ENCODE measurements at regions not wholly inside any gene's neighbourhood (a gene's known extent, or its start where the extent isn't known, plus 50 kb on each side); places are given as distances from the start of the nearest gene placed in this dataset.
A peak's percentile ranks its signal among the peaks of the same experiment; 100 is the strongest.
"Not testable (repeated sequence)": the region's sequence is repeated elsewhere in the genome, so short reads cannot be mapped to it uniquely, and the experiment has no call there.

GRCh38 chr9:67708109-67708508, 150.6 kb upstream of the ANKRD20A1 start:
- DNase-seq (ENCODE audit: low read depth in 2 of 2, low spot score in 1 of 2): not testable (repeated sequence)

DNA sequence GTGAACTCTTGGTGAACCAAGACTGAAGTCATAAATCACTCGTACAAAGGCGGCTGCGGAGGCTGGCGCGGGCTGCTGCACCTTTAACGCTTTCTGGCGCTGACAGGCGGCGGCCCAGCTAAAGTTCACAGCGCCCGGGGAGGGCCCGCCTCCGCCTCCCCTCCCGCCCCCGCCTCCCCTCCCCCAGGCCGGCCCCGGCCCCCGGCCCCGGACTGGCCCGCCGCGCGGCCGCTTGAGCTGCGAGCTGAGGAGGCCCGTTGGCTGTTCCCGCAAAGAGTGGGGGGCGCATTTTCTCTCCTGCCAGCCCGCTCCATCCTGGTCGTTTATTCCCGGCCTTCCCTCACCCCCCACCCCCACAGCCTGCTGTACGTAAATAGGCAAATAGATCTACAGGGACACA, 147.3 kb upstream of the ANKRD20A1 start:
- DNase-seq (ENCODE audit: low read depth in 2 of 2, low spot score in 1 of 2): not testable (repeated sequence)

DNA sequence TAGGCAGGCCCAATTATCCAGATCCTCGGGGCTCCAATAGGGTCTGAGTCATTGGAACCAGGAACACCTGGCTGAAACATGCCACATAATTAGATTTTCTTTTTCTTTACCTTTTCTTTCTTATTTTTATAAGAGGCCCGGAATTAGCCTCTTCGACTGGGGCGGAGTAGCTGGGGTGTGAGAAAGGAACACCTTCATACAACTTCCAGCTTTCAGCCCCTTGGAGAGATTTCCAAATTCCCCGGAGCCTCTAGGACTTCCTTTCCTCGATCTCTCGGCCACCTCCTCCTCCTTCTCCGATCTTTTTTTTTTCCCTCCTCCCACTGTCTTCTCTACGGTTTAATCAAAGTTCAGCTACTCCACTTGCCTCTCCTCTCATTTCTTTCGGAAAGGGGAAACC, 146.8 kb upstream of the ANKRD20A1 start:
- DNase-seq (ENCODE audit: low read depth in 2 of 2, low spot score in 1 of 2): not testable (repeated sequence)

DNA sequence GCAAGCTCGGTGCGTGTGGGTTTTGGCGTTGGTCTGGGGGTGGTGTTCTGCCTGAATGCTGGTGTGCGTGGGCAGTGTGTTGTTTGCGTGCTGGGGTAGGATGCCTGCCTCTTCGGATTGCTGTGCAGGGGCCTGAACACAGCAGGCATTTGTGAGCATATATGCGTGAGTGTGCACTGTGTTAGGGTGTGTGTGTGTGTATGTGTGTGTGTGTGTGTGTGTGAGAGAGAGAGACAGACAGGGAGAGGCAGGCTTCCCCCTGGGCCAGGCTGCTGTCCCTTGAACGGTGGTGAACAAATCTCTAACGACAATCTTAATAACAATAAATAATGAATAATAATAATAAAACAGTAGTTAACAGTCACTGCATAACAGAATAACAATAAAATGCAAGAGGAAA, 145.8 kb upstream of the ANKRD20A1 start:
- not testable (repeated sequence) for DNase-seq (ENCODE audit: low read depth in 2 of 2, low spot score in 1 of 2)

DNA sequence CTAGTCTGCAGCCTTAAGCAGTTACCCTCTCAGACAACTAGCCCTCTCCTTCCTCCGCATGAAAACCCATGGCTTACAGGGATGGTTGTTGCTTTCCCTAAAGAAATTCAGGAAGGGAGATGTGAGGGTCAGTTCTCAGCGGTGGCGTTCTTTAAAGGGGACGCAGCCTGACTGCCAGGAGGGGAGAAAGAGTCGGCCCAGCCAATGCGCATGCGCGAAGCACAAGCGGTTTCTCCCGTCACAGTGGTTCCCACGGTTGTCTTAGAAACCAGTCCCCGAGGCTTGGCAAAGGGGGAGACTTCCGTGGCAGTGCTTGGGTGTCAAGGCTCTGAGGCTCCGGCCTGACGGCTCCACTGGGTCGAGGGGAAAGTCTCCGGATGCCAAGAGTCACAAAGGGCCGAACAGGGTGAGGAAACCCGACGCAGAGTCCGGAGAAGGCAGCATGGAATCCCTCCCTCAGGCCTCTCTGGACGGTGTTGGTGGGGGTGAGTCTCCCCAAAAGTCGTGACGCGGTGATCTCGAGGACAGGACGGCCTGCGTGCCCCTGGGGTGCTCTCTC, 140.8 kb upstream of the ANKRD20A1 start:
- DNase-seq (ENCODE audit: low read depth in 2 of 2, low spot score in 1 of 2): peak in 1 of 2 donors; percentile 34

DNA sequence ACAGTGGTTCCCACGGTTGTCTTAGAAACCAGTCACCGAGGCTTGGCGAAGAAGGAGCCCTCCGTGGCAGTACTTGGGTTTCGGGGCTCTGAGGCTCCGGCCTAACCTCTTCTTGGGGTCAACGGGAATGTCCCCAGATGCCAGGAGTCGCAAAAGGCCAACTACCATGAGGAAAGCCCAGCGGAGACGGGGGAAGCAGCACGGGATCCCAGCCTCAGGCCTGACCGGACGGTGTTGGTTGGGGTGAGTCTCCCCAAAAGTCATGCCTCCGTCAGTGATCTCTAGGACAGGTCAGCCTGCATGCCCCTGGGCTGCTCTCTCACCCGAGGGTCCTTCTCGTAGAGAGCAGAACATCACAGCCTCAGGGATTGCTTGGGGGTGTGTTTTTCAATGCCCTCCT, 138.2 kb upstream of the ANKRD20A1 start:
- not testable (repeated sequence) for DNase-seq (ENCODE audit: low read depth in 2 of 2, low spot score in 1 of 2)

DNA sequence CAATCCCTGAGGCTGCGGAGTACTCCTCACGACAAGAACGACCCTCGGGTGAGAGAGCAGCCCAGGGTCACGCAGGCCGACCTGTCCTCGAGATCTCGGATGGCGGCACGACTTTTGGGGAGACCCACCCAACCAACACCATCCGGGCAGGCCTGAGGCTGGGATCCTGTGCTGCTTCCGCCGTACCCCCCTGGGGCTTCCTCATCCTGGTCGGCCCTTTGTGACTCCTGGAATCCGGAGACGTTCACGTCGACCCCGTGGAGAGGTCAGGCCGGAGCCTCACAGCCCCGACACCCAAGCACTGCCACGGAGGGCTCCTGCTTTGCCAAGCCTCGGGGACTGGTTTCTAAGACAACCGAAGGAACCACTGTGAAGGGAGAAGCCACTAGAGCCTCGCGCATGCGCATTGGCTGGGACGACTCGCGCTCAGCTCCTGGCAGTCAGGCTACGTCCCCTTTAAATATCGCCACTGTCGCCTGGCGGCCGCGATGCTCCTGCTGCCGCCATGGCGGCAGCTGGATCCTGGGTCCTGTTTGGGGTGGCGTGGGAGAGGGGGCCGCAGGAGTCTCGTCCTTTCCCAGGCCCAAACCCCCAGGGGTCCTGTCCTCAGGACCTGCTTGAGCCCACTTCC, 136.2 kb upstream of the ANKRD20A1 start:
- not testable (repeated sequence) for DNase-seq (ENCODE audit: low read depth in 2 of 2, low spot score in 1 of 2)

GRCh38 chr9:67723185-67723584, 135.5 kb upstream of the ANKRD20A1 start:
- not testable (repeated sequence) for DNase-seq (ENCODE audit: low read depth in 2 of 2, low spot score in 1 of 2)

- not testable (repeated sequence) for DNase-seq (ENCODE audit: low read depth in 2 of 2, low spot score in 1 of 2)
Observed at GRCh38 chr9:67724885-67725284, 133.8 kb upstream of the ANKRD20A1 start.

- peak in 1 of 2 donors; percentile 1 for DNase-seq (ENCODE audit: low read depth in 2 of 2, low spot score in 1 of 2)
Observed at GRCh38 chr9:67726213-67726988, 132.3 kb upstream of the ANKRD20A1 start.

DNA sequence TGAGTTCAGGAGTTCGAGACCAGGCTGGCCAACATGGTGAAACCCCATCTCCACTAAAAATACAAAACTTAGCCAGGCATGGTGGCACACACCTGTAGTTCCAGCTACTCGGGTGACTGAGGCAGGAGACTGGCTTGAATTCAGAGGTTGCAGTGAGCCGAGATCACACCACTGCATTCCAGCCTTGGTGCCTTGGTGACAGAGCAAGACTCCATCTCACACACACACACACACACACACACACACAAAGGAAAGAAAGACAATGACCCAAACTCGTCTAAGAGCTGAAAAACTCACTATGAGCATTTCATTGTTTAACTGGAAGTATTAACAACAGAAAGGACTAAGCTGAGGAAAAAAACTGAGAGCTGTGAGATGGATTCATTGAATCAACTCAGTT, 95.6 kb upstream of the ANKRD20A1 start:
- DNase-seq (ENCODE audit: low read depth in 2 of 2, low spot score in 1 of 2): not testable (repeated sequence)

GRCh38 chr9:67771807-67772206, 86.9 kb upstream of the ANKRD20A1 start:
- not testable (repeated sequence) for DNase-seq (ENCODE audit: low read depth in 2 of 2, low spot score in 1 of 2)

- not testable (repeated sequence) for DNase-seq (ENCODE audit: low read depth in 2 of 2, low spot score in 1 of 2)
Observed at GRCh38 chr9:67800170-67800569, 58.6 kb upstream of the ANKRD20A1 start.
